CD14-positive monocyte (primary cell): ENCODE measurements at regions not wholly inside any gene's neighbourhood (a gene's known extent, or its start where the extent isn't known, plus 50 kb on each side); places are given as distances from the start of the nearest gene placed in this dataset.

ENCODE experiments used
- DNase-seq, 3 donors: peaks; one replicate each; pipeline ENCODE4 v3.0.0-alpha.2; 2011 to 2022
- H2AFZ ChIP-seq: 2 replicates; pipeline ENCODE4 v1.6.0; 2012; ENCODE audit warnings: mild to moderate bottlenecking, low read depth, low read length, inconsistent platforms; ENCODE audit not compliant: insufficient read depth, poor library complexity, severe bottlenecking
- H3K27ac ChIP-seq, 2 donors: 1 replicate in 1 of 2; 2 replicates in 1 of 2; pipeline ENCODE4 v1.5.1; 2012 to 2013; ENCODE audit warnings: low read length in 2 of 2, control low read depth in 1 of 2, inconsistent platforms in 1 of 2, low read depth in 1 of 2, mild to moderate bottlenecking in 1 of 2
- H3K27me3 ChIP-seq, 2 donors: one replicate each; pipeline versions ENCODE4 v1.6.0 to v1.6.1; 2011 to 2013; ENCODE audit warnings: low read length in 2 of 2; ENCODE audit not compliant: control insufficient read depth in 2 of 2, insufficient read depth in 2 of 2
- H3K36me3 ChIP-seq, 2 donors: replicated peaks in 1 of 2; 1 replicate in 1 of 2; 2 replicates in 1 of 2; pipeline versions ENCODE4 v1.5.1 to v1.6.1; 2012 to 2013; ENCODE audit warnings: low read length in 2 of 2, control low read depth in 1 of 2, inconsistent platforms in 1 of 2, mild to moderate bottlenecking in 1 of 2; ENCODE audit not compliant: insufficient read depth in 2 of 2, control insufficient read depth in 1 of 2
- H3K4me1 ChIP-seq, 2 donors: 1 replicate in 1 of 2; 2 replicates in 1 of 2; pipeline versions ENCODE4 v1.5.1 to v1.6.1; 2012 to 2013; ENCODE audit warnings: low read length in 2 of 2, control low read depth in 1 of 2, inconsistent platforms in 1 of 2, mild to moderate bottlenecking in 1 of 2, moderate library complexity in 1 of 2; ENCODE audit not compliant: insufficient read depth in 2 of 2, control insufficient read depth in 1 of 2
- H3K4me2 ChIP-seq: replicated peaks from 2 replicates; pipeline ENCODE3; 2012; ENCODE audit warnings: low read length, moderate library complexity, mild to moderate bottlenecking; ENCODE audit not compliant: poor library complexity, severe bottlenecking; ENCODE audit errors: extremely low read depth
- H3K4me3 ChIP-seq, 3 experiments: fragments of 200-600 bp in 1 of 3; sonication (generic) in 1 of 3; replicated peaks in 1 of 3; 1 replicate in 2 of 3; 2 replicates in 1 of 3; pipeline ENCODE4 v1.5.1; 2011 to 2013; ENCODE audit warnings: low read length in 3 of 3, mild to moderate bottlenecking in 3 of 3, control low read depth in 2 of 3, low read depth in 2 of 3, inconsistent platforms in 1 of 3, moderate library complexity in 1 of 3
- H3K79me2 ChIP-seq: 2 replicates; pipeline ENCODE4 v1.6.0; 2012; ENCODE audit warnings: mild to moderate bottlenecking, control low read depth, inconsistent platforms, low read length, moderate library complexity; ENCODE audit not compliant: insufficient read depth
- H3K9ac ChIP-seq: 2 replicates; pipeline ENCODE4 v1.6.0; 2017; ENCODE audit warnings: low read length, mild to moderate bottlenecking; ENCODE audit not compliant: insufficient read depth, poor library complexity, severe bottlenecking
- H3K9me3 ChIP-seq, 2 donors: replicated peaks in 1 of 2; 1 replicate in 1 of 2; 2 replicates in 1 of 2; pipeline versions ENCODE4 v1.5.1 to v1.6.1; 2012 to 2013; ENCODE audit warnings: low read length in 2 of 2, control low read depth in 1 of 2; ENCODE audit not compliant: control insufficient read depth in 1 of 2, insufficient read depth in 1 of 2
- H4K20me1 ChIP-seq: 2 replicates; pipeline ENCODE4 v1.6.0; 2012; ENCODE audit warnings: mild to moderate bottlenecking, low read length, control low read depth, moderate library complexity; ENCODE audit not compliant: insufficient read depth
- H3K27ac Mint-ChIP-seq, 7 donors: one replicate each; pipeline ENCODE4 v1.8.0; 2020; ENCODE audit warnings: mild to moderate bottlenecking in 7 of 7, mixed read lengths in 7 of 7, moderate library complexity in 6 of 7, inconsistent platforms in 2 of 7
- H3K27me3 Mint-ChIP-seq, 3 donors: one replicate each; pipeline ENCODE4 v1.8.0; 2021 to 2022; ENCODE audit warnings: low read depth in 3 of 3, mild to moderate bottlenecking in 3 of 3, mixed read lengths in 3 of 3, moderate library complexity in 3 of 3, inconsistent platforms in 1 of 3
- H3K36me3 Mint-ChIP-seq, 2 donors: one replicate each; pipeline ENCODE4 v1.8.0; 2020; ENCODE audit warnings: mixed read lengths in 2 of 2, inconsistent platforms in 1 of 2, mild to moderate bottlenecking in 1 of 2
- H3K4me1 Mint-ChIP-seq: one replicate; pipeline ENCODE4 v1.8.0; 2020; ENCODE audit warnings: mild to moderate bottlenecking, mixed read lengths
- H3K4me3 Mint-ChIP-seq, 2 donors: one replicate each; pipeline ENCODE4 v1.8.0; 2020; ENCODE audit warnings: mild to moderate bottlenecking in 2 of 2, mixed read lengths in 2 of 2, moderate library complexity in 1 of 2
- H3K9me3 Mint-ChIP-seq, 7 donors: one replicate each; pipeline ENCODE4 v1.8.0; 2020 to 2022; ENCODE audit warnings: mixed read lengths in 7 of 7, mild to moderate bottlenecking in 6 of 7, moderate library complexity in 6 of 7, inconsistent platforms in 2 of 7
- CTCF ChIP-seq: fragments of 200-600 bp; IDR thresholded peaks from one replicate; pipeline ENCODE4 v1.8.0; 2022; ENCODE audit warnings: antibody characterized with exemption, mild to moderate bottlenecking
- WGBS: methylation state at CpG from one replicate; pipeline ENCODE4 v1.1.5; 2013; ENCODE audit warnings: missing lambda C conversion rate; ENCODE audit not compliant: insufficient coverage; 5-methylcytosine and 5-hydroxymethylcytosine counted together
- intact Hi-C, 2 donors: fragments of 100-400 bp; cut with micrococcal nuclease; formaldehyde crosslinking; loops; one replicate each; pipeline versions ENCODE4 v1.15.0 to v1.15.1; 2023

GRCh38 chr12:93944911-93945310 is 203.5 kb upstream of the PLXNC1 start:
- WGBS, result 100% methylated on average over 1 of the region's 2 CpGs

GRCh38 chr12:93946542-93947150 is 201.7 kb upstream of the PLXNC1 start:
- Mint-ChIP-seq H3K27ac (no peak overlapping the region), H3K9me3 (peaks cover 2 to 7% (median 4%) of the 10 kb centered on the region in 7 donors), H3K27me3 (no peaks in the 10 kb centered on the region), H3K36me3 (no peaks in the 10 kb centered on the region), H3K4me1 (no peaks in the 10 kb centered on the region), H3K4me3 (no peak overlapping the region)
- Histone ChIP-seq H3K9ac (no peak overlapping the region), H3K9me3 (no peaks in the 10 kb centered on the region), H3K27ac (no peak overlapping the region), H3K79me2 (no peaks in the 10 kb centered on the region), H4K20me1 (no peaks in the 10 kb centered on the region), H3K4me1 (no peaks in the 10 kb centered on the region), H3K4me3 (no peak overlapping the region), H3K27me3 (no peaks in the 10 kb centered on the region), H2AFZ (no peak overlapping the region), H3K36me3 (no peaks in the 10 kb centered on the region), H3K4me2 (no peak overlapping the region)
- WGBS, result no CpG with 5 or more reads among the region's 2 CpGs
- DNase-seq, result no peak
- intact Hi-C loops, result no loop called here
- TF ChIP-seq CTCF, result no peak

More at GRCh38 chr12:93944911-93945310, 203.5 kb upstream of the PLXNC1 start:
- Mint-ChIP-seq H3K27ac (no peak overlapping the region), H3K9me3 (peaks cover 2 to 10% (median 4%) of the 10 kb centered on the region in 7 donors), H3K27me3 (no peaks in the 10 kb centered on the region), H3K36me3 (no peaks in the 10 kb centered on the region), H3K4me3 (no peak overlapping the region), H3K4me1 (no peaks in the 10 kb centered on the region)
- Histone ChIP-seq H3K4me1 (no peaks in the 10 kb centered on the region), H3K27ac (no peak overlapping the region), H3K9me3 (no peaks in the 10 kb centered on the region), H3K9ac (no peak overlapping the region), H3K4me3 (no peak overlapping the region), H3K4me2 (no peak overlapping the region), H3K36me3 (no peaks in the 10 kb centered on the region), H2AFZ (no peak overlapping the region), H3K79me2 (no peaks in the 10 kb centered on the region), H3K27me3 (no peaks in the 10 kb centered on the region), H4K20me1 (no peaks in the 10 kb centered on the region)
- no peak for TF ChIP-seq CTCF
- DNase-seq, result no peak
- intact Hi-C loops, result no loop called here
